Loucy (cell line): ENCODE measurements at regions not wholly inside any gene's neighbourhood (a gene's known extent, or its start where the extent isn't known, plus 50 kb on each side); places are given as distances from the start of the nearest gene placed in this dataset.

ENCODE experiments used
- CTCF ChIP-seq: fragments of 200-600 bp; sonication (generic); conservative IDR thresholded peaks from 2 replicates; pipeline ENCODE4 v1.5.1; 2014; ENCODE audit warnings: mild to moderate bottlenecking, antibody characterized with exemption, low read length
- EZH2phosphoT487 ChIP-seq: fragments of 200-600 bp; IDR thresholded peaks from 2 replicates; pipeline ENCODE4 v1.6.1; 2018; ENCODE audit warnings: antibody characterized with exemption, mild to moderate bottlenecking, moderate library complexity, borderline replicate concordance

GRCh38 chr3:168168743-168169142 is 73.0 kb upstream of the GOLIM4 start:
- TF ChIP-seq CTCF (no peak), EZH2phosphoT487 (no peak)
